Uterus (tissue), 3 donors: ENCODE measurements at regions not wholly inside any gene's neighbourhood (a gene's known extent, or its start where the extent isn't known, plus 50 kb on each side); places are given as distances from the start of the nearest gene placed in this dataset.

Experiments
- DNase-seq, 2 donors: peaks; one replicate each; pipeline ENCODE4 v3.0.0-alpha.2; 2019 to 2020
- H3K27ac ChIP-seq, 2 donors: fragments of 200-600 bp; sonication (generic); 1 replicate in 1 of 2; 2 replicates in 1 of 2; pipeline ENCODE4 v1.5.1; 2016 to 2018
- H3K27me3 ChIP-seq, 2 donors: fragments of 200-600 bp; sonication (generic); one replicate each; pipeline ENCODE4 v1.5.1; 2018 to 2019; ENCODE audit warnings: control low read depth in 1 of 2
- H3K36me3 ChIP-seq, 2 donors: fragments of 200-600 bp; sonication (generic); one replicate each; pipeline ENCODE4 v1.5.1; 2019; ENCODE audit warnings: control low read depth in 1 of 2
- H3K4me1 ChIP-seq, 2 donors: fragments of 200-600 bp; sonication (generic); one replicate each; pipeline ENCODE4 v1.5.1; 2018 to 2019; ENCODE audit warnings: control low read depth in 1 of 2
- H3K4me3 ChIP-seq, 2 donors: fragments of 200-600 bp; sonication (generic); 1 replicate in 1 of 2; 2 replicates in 1 of 2; pipeline ENCODE4 v1.5.1; 2018 to 2019; ENCODE audit warnings: mild to moderate bottlenecking in 1 of 2
- H3K9me3 ChIP-seq, 2 donors: fragments of 200-600 bp; sonication (generic); one replicate each; pipeline ENCODE4 v1.5.1; 2019; ENCODE audit warnings: control low read depth in 1 of 2
- CTCF ChIP-seq, 4 experiments: fragments of 200-600 bp in 2 of 4; fragments of 450-650 bp in 2 of 4; sonication (generic) in 2 of 4; IDR thresholded peaks; one replicate each; pipeline ENCODE4 v1.5.1; 2016 to 2019; ENCODE audit warnings: antibody characterized with exemption in 4 of 4, mild to moderate bottlenecking in 2 of 4, moderate library complexity in 1 of 4
- POLR2A ChIP-seq, 2 donors: fragments of 450-650 bp; IDR thresholded peaks; one replicate each; pipeline ENCODE4 v1.6.1; 2016; ENCODE audit warnings: antibody characterized with exemption in 2 of 2, mild to moderate bottlenecking in 1 of 2, moderate library complexity in 1 of 2
- intact Hi-C: fragments of 100-400 bp; cut with DNase I; formaldehyde crosslinking; loops from one replicate; pipeline ENCODE4 v1.15.1; 2023; ENCODE audit warnings: low total_unique reads
- donor health status: DM: yes; HTN: yes; CAD: no.

- no peaks in the 10 kb centered on the region for H3K4me1 ChIP-seq
- no peak for DNase-seq
- H3K27ac ChIP-seq, result no peak overlapping the region
- TF ChIP-seq POLR2A (IDR thresholded peaks at IDR 0.05) (no peak), CTCF (IDR thresholded peaks at IDR 0.05) (no peak)
- no peaks in the 10 kb centered on the region for H3K27me3 ChIP-seq
- no peaks in the 10 kb centered on the region for H3K9me3 ChIP-seq
- no peaks in the 10 kb centered on the region for H3K36me3 ChIP-seq
- H3K4me3 ChIP-seq, result no peak overlapping the region
- intact Hi-C loops, result no loop called here
These were observed 77.0 kb upstream of the PLSCR5 start for GRCh38 chr3:146682171-146682570.

- H3K36me3 ChIP-seq, result no peaks in the 10 kb centered on the region
- DNase-seq, result no peak
- H3K27ac ChIP-seq, result no peak overlapping the region
- H3K4me1 ChIP-seq, result no peaks in the 10 kb centered on the region
- intact Hi-C loops, result no loop called here
- no peak for TF ChIP-seq POLR2A (IDR thresholded peaks at IDR 0.05)
- no peak for TF ChIP-seq CTCF (IDR thresholded peaks at IDR 0.05)
- no peak overlapping the region for H3K4me3 ChIP-seq
- no peaks in the 10 kb centered on the region for H3K27me3 ChIP-seq
- H3K9me3 ChIP-seq, result no peaks in the 10 kb centered on the region
These were observed 75.5 kb upstream of the PLSCR5 start for GRCh38 chr3:146680617-146681016.

GRCh38 chr3:146679995-146680394 lies 74.8 kb upstream of the PLSCR5 start:
- Histone ChIP-seq H3K27ac (no peak overlapping the region), H3K4me1 (no peaks in the 10 kb centered on the region), H3K9me3 (no peaks in the 10 kb centered on the region), H3K27me3 (no peaks in the 10 kb centered on the region), H3K36me3 (no peaks in the 10 kb centered on the region), H3K4me3 (no peak overlapping the region)
- TF ChIP-seq CTCF (IDR thresholded peaks at IDR 0.05) (no peak), POLR2A (IDR thresholded peaks at IDR 0.05) (no peak)
- no peak for DNase-seq
- intact Hi-C loops, result loop anchor here (10.0 kb wide), 1 partner anchor 1205 kb away; no protein-coding TSS in a partner anchor

- Histone ChIP-seq H3K4me1 (no peaks in the 10 kb centered on the region), H3K27me3 (no peaks in the 10 kb centered on the region), H3K27ac (no peak overlapping the region), H3K36me3 (no peaks in the 10 kb centered on the region), H3K4me3 (no peak overlapping the region), H3K9me3 (no peaks in the 10 kb centered on the region)
- TF ChIP-seq CTCF (IDR thresholded peaks at IDR 0.05) (no peak), POLR2A (IDR thresholded peaks at IDR 0.05) (no peak)
- intact Hi-C loops, result loop anchor here (10.0 kb wide), 1 partner anchor 1206 kb away; no protein-coding TSS in a partner anchor
- no peak for DNase-seq
These were observed 74.0 kb upstream of the PLSCR5 start for GRCh38 chr3:146679191-146679590.

- DNase-seq, result no peak
- H3K4me3 ChIP-seq, result no peak overlapping the region
- no peaks in the 10 kb centered on the region for H3K27me3 ChIP-seq
- H3K9me3 ChIP-seq, result no peaks in the 10 kb centered on the region
- H3K27ac ChIP-seq, result no peak overlapping the region
- intact Hi-C loops, result loop anchor here (10.0 kb wide), 1 partner anchor 1212 kb away; no protein-coding TSS in a partner anchor
- no peak for TF ChIP-seq CTCF (IDR thresholded peaks at IDR 0.05)
- no peak for TF ChIP-seq POLR2A (IDR thresholded peaks at IDR 0.05)
- H3K4me1 ChIP-seq, result no peaks in the 10 kb centered on the region
- no peaks in the 10 kb centered on the region for H3K36me3 ChIP-seq
These were observed 67.8 kb upstream of the PLSCR5 start for GRCh38 chr3:146672941-146673340.
